ENCODE measurements at regions not wholly inside any gene's neighbourhood (a gene's known extent, or its start where the extent isn't known, plus 50 kb on each side); places are given as distances from the start of the nearest gene placed in this dataset.

DNA sequence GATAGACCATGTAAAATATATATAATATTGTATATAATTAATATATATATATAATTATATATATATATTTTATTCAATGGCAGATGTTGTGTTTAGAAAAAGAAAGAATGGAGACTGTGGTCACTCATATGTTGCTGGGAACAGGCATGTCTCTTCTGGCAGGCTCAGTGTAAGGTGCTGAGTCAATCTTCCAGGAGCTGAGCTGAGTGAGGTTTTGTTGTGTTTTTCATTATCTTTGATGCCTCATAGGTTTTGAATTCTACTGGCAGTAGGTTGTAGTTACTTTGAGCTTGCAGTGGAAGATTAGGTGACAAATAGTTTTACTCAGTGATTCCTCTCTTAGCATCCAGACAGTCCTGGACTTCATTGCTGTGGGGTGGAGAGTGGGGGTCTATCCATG lies 561.3 kb downstream of the IRX1 start:
- TF ChIP-seq CTCF (IDR thresholded peaks at IDR 0.05) = no peak
- no peak for TF ChIP-seq POLR2A (IDR thresholded peaks at IDR 0.05)

All from thyroid gland (tissue), 4 donors.